WTC11 (cell line): ENCODE measurements at regions not wholly inside any gene's neighbourhood (a gene's known extent, or its start where the extent isn't known, plus 50 kb on each side); places are given as distances from the start of the nearest gene placed in this dataset.

Experiments used
- ATAC-seq: fragments of 200-7000 bp; cut with Tn5 transposase; 2 replicates; pipeline ENCODE4 v1.10.0; 2021; ENCODE audit warnings: mild to moderate bottlenecking, moderate library complexity
- CTCF ChIA-PET: fragments of 300-600 bp; sonication (Branson Sonifier 250); formaldehyde crosslinking; loops from one replicate; lab custom pipeline; 2021; ENCODE audit warnings: antibody characterized with exemption; lab: Charles Lee
- POLR2A ChIA-PET: fragments of 350-600 bp; sonication (Branson Sonifier 250); formaldehyde crosslinking; loops from one replicate; lab custom pipeline; 2021; ENCODE audit warnings: antibody characterized with exemption; lab: Charles Lee
- DNase-seq: peaks from one replicate; pipeline ENCODE4 v3.0.0; 2021; ENCODE audit warnings: low spot score
- H3K27ac Mint-ChIP-seq: 2 replicates; pipeline ENCODE4 v1.8.0; 2021; ENCODE audit warnings: mixed read lengths
- H3K27me3 Mint-ChIP-seq: 2 replicates; pipeline ENCODE4 v1.8.0; 2021; ENCODE audit warnings: low read depth, mild to moderate bottlenecking, moderate library complexity, mixed read lengths
- H3K36me3 Mint-ChIP-seq: 2 replicates; pipeline ENCODE4 v1.8.0; 2021; ENCODE audit warnings: mixed read lengths
- H3K4me1 Mint-ChIP-seq: 2 replicates; pipeline ENCODE4 v1.8.0; 2022; ENCODE audit warnings: mixed read lengths
- H3K4me3 Mint-ChIP-seq: 2 replicates; pipeline ENCODE4 v1.8.0; 2021; ENCODE audit warnings: mild to moderate bottlenecking, moderate library complexity, mixed read lengths
- H3K9me3 Mint-ChIP-seq: 2 replicates; pipeline ENCODE4 v1.8.0; 2021; ENCODE audit warnings: mixed read lengths
- AFF4 ChIP-seq: sonication (generic); formaldehyde crosslinking; IDR thresholded peaks from 2 replicates; pipeline ENCODE4 v1.8.1; 2023; ENCODE audit warnings: mild to moderate bottlenecking, missing genetic modification reagents, borderline replicate concordance
- ATF6 ChIP-seq: sonication (generic); formaldehyde crosslinking; IDR thresholded peaks from 2 replicates; pipeline ENCODE4 v1.8.1; 2023; ENCODE audit warnings: mild to moderate bottlenecking, missing genetic modification reagents
- CREB1 ChIP-seq: sonication (generic); formaldehyde crosslinking; IDR thresholded peaks from 2 replicates; pipeline ENCODE4 v1.8.0; 2023; ENCODE audit warnings: mild to moderate bottlenecking, missing genetic modification reagents
- EMX1 ChIP-seq: fragments of 250-450 bp; sonication (Bioruptor Pico); IDR thresholded peaks from 2 replicates; pipeline ENCODE4 v1.8.0; 2021; ENCODE audit warnings: mild to moderate bottlenecking
- FOXK1 ChIP-seq: sonication (generic); formaldehyde crosslinking; IDR thresholded peaks from 2 replicates; pipeline ENCODE4 v1.8.0; 2022; ENCODE audit warnings: mild to moderate bottlenecking, moderate library complexity, missing genetic modification reagents
- FOXP1 ChIP-seq: sonication (generic); formaldehyde crosslinking; IDR thresholded peaks from 2 replicates; pipeline ENCODE4 v1.8.0; 2022; ENCODE audit warnings: missing genetic modification reagents, mild to moderate bottlenecking, moderate library complexity, borderline replicate concordance
- GABPB1 ChIP-seq: sonication (generic); formaldehyde crosslinking; IDR thresholded peaks from 2 replicates; pipeline ENCODE4 v1.8.1; 2023; ENCODE audit warnings: mild to moderate bottlenecking, missing genetic modification reagents
- GRHL2 ChIP-seq: fragments of 250-450 bp; sonication (Bioruptor Pico); IDR thresholded peaks from 2 replicates; pipeline ENCODE4 v1.8.0; 2022; ENCODE audit warnings: mild to moderate bottlenecking, moderate library complexity; ENCODE audit not compliant: insufficient replicate concordance, severe bottlenecking
- OVOL2 ChIP-seq: fragments of 250-450 bp; sonication (Bioruptor Pico); IDR thresholded peaks from 2 replicates; pipeline ENCODE4 v1.9.0; 2021; ENCODE audit warnings: mild to moderate bottlenecking, borderline replicate concordance
- SMAD4 ChIP-seq: sonication (generic); formaldehyde crosslinking; IDR thresholded peaks from 2 replicates; pipeline ENCODE4 v1.8.0; 2022; ENCODE audit warnings: mild to moderate bottlenecking, missing genetic modification reagents
- SOX15 ChIP-seq: fragments of 250-450 bp; sonication (Bioruptor Pico); IDR thresholded peaks from 2 replicates; pipeline ENCODE4 v1.9.0; 2021; ENCODE audit warnings: mild to moderate bottlenecking
- STAT6 ChIP-seq: sonication (generic); formaldehyde crosslinking; conservative IDR thresholded peaks from 2 replicates; pipeline ENCODE4 v1.8.1; 2023; ENCODE audit warnings: mild to moderate bottlenecking, low read depth, missing genetic modification reagents, moderate library complexity
- USF2 ChIP-seq: sonication (generic); formaldehyde crosslinking; IDR thresholded peaks from 2 replicates; pipeline ENCODE4 v1.8.1; 2023; ENCODE audit warnings: mild to moderate bottlenecking, missing genetic modification reagents, moderate library complexity
- ZNF121 ChIP-seq: sonication (generic); formaldehyde crosslinking; IDR thresholded peaks from 2 replicates; pipeline ENCODE4 v1.8.0; 2023; ENCODE audit warnings: missing genetic modification reagents
- ZNF219 ChIP-seq: sonication (generic); formaldehyde crosslinking; IDR thresholded peaks from 2 replicates; pipeline ENCODE4 v1.8.0; 2023; ENCODE audit warnings: missing genetic modification reagents, mild to moderate bottlenecking, borderline replicate concordance
- ZSCAN18 ChIP-seq: fragments of 250-450 bp; sonication (Bioruptor Pico); IDR thresholded peaks from 2 replicates; pipeline ENCODE4 v2.1.2; 2022; ENCODE audit warnings: mild to moderate bottlenecking, moderate library complexity

- POLR2A ChIA-PET = no interaction called here
- no peak for TF ChIP-seq ZNF219
- TF ChIP-seq OVOL2 (CRISPR knock-in tag) = no peak
- no peak for TF ChIP-seq ZSCAN18
- no peak for TF ChIP-seq FOXK1
- no peak for TF ChIP-seq ZNF121 (CRISPR knock-in tag)
- TF ChIP-seq GRHL2 = no peak
- no peak for TF ChIP-seq GABPB1 (CRISPR knock-in tag)
- no peak for TF ChIP-seq EMX1 (CRISPR knock-in tag)
- TF ChIP-seq USF2 = no peak
- no peak for TF ChIP-seq SOX15 (CRISPR knock-in tag)
- TF ChIP-seq STAT6 (CRISPR knock-in tag) = no peak
- no peak for TF ChIP-seq CREB1 (CRISPR knock-in tag)
- TF ChIP-seq AFF4 (CRISPR knock-in tag) = no peak
- TF ChIP-seq SMAD4 (CRISPR knock-in tag) = no peak
- TF ChIP-seq ATF6 (CRISPR knock-in tag) = no peak
- TF ChIP-seq FOXP1 (CRISPR knock-in tag) = no peak
- no peaks in the 10 kb centered on the region for H3K27me3 Mint-ChIP-seq
- no peaks in the 10 kb centered on the region for H3K36me3 Mint-ChIP-seq
- H3K4me3 Mint-ChIP-seq = no peak overlapping the region
- H3K9me3 Mint-ChIP-seq = peaks cover 15% of the 10 kb centered on the region
- no peaks in the 10 kb centered on the region for H3K4me1 Mint-ChIP-seq
- ATAC-seq (no peak), DNase-seq (no peak)
- CTCF ChIA-PET = interaction anchor here (0.6 to 0.9 kb wide), 2 partner anchors 356 to 1627 kb away, joined by 3 read pairs; no protein-coding TSS in a partner anchor
- no peak overlapping the region for H3K27ac Mint-ChIP-seq
Measured at GRCh38 chr21:34280389-34280795, 83.4 kb upstream of the KCNE2 start.
